T-cell (primary cell): ENCODE measurements at regions not wholly inside any gene's neighbourhood (a gene's known extent, or its start where the extent isn't known, plus 50 kb on each side); places are given as distances from the start of the nearest gene placed in this dataset.

Source experiments
- ATAC-seq, 4 experiments: fragments of 200-7000 bp in 3 of 4; fragments of 150-1000 bp in 1 of 4; cut with Tn5 transposase; replicated peaks in 1 of 4; 1 replicate in 3 of 4; 2 replicates in 1 of 4; pipeline ENCODE4 v1.10.0; 2021; ENCODE audit warnings: moderate library complexity in 3 of 4, mild to moderate bottlenecking in 2 of 4, moderate number of reproducible peaks in 1 of 4
- CTCF ChIA-PET, 2 donors: fragments of 300-600 bp; sonication (Branson Sonifier 250); formaldehyde crosslinking; loops; one replicate each; lab custom pipeline; 2022; ENCODE audit warnings: antibody characterized with exemption in 2 of 2; lab: Charles Lee
- POLR2A ChIA-PET, 2 donors: fragments of 300-600 bp; sonication (Branson Sonifier 250); formaldehyde crosslinking; loops; one replicate each; lab custom pipeline; 2022; ENCODE audit warnings: antibody characterized with exemption in 2 of 2; lab: Charles Lee
- DNase-seq, 35 experiments: peaks; one replicate each; pipeline versions ENCODE4 v3.0.0 to v3.0.0-alpha.2; 2013 to 2023
- H3K27ac ChIP-seq: one replicate; pipeline ENCODE4 v1.5.1; 2013; ENCODE audit warnings: low read length
- H3K27me3 ChIP-seq, 2 experiments: replicated peaks in 1 of 2; 1 replicate in 1 of 2; 2 replicates in 1 of 2; pipeline versions ENCODE4 v1.6.1 to v1.7.0; 2013; ENCODE audit warnings: low read length in 1 of 2, mixed read lengths in 1 of 2; ENCODE audit not compliant: control insufficient read depth in 2 of 2, insufficient read depth in 2 of 2; ENCODE audit errors: extremely low read depth in 1 of 2
- H3K36me3 ChIP-seq, 2 donors: 1 replicate in 1 of 2; 2 replicates in 1 of 2; pipeline versions ENCODE4 v1.6.1 to v1.7.0; 2013; ENCODE audit warnings: low read length in 1 of 2; ENCODE audit not compliant: control insufficient read depth in 2 of 2, insufficient read depth in 1 of 2; ENCODE audit errors: extremely low read depth in 1 of 2
- H3K4me1 ChIP-seq, 2 experiments: 1 replicate in 1 of 2; 2 replicates in 1 of 2; pipeline versions ENCODE4 v1.6.1 to v1.7.0; 2013; ENCODE audit warnings: low read length in 2 of 2, mixed read lengths in 1 of 2; ENCODE audit not compliant: insufficient read depth in 2 of 2, control insufficient read depth in 1 of 2; ENCODE audit errors: extremely low read depth in 1 of 2
- H3K4me3 ChIP-seq, 2 donors: 1 replicate in 1 of 2; 2 replicates in 1 of 2; pipeline versions ENCODE4 v1.5.1 to v1.7.0; 2013; ENCODE audit warnings: mild to moderate bottlenecking in 2 of 2, low read length in 1 of 2, moderate library complexity in 1 of 2; ENCODE audit not compliant: control insufficient read depth in 1 of 2; ENCODE audit errors: extremely low read depth in 1 of 2
- H3K9me3 ChIP-seq: 2 replicates; pipeline ENCODE4 v1.7.0; 2013
- H3K27ac Mint-ChIP-seq, 2 donors: one replicate each; pipeline ENCODE4 v1.8.0; 2020 to 2021; ENCODE audit warnings: mild to moderate bottlenecking in 2 of 2, mixed read lengths in 2 of 2
- H3K27me3 Mint-ChIP-seq, 2 donors: one replicate each; pipeline ENCODE4 v1.8.0; 2021 to 2022; ENCODE audit warnings: mixed read lengths in 2 of 2
- H3K36me3 Mint-ChIP-seq: one replicate; pipeline ENCODE4 v1.8.0; 2021; ENCODE audit warnings: mixed read lengths
- H3K4me1 Mint-ChIP-seq, 3 donors: one replicate each; pipeline ENCODE4 v1.8.0; 2020 to 2022; ENCODE audit warnings: mixed read lengths in 3 of 3, mild to moderate bottlenecking in 1 of 3
- H3K4me3 Mint-ChIP-seq, 3 donors: one replicate each; pipeline ENCODE4 v1.8.0; 2020 to 2022; ENCODE audit warnings: mild to moderate bottlenecking in 3 of 3, mixed read lengths in 3 of 3, moderate library complexity in 3 of 3
- H3K9me3 Mint-ChIP-seq, 3 donors: one replicate each; pipeline ENCODE4 v1.8.0; 2020 to 2022; ENCODE audit warnings: mixed read lengths in 3 of 3
- whole genome bisulfite sequencing: methylation state at CpG from one replicate; pipeline ENCODE4 v1.1.5; 2013; ENCODE audit warnings: missing lambda C conversion rate; ENCODE audit not compliant: insufficient coverage; 5-methylcytosine and 5-hydroxymethylcytosine counted together

DNA sequence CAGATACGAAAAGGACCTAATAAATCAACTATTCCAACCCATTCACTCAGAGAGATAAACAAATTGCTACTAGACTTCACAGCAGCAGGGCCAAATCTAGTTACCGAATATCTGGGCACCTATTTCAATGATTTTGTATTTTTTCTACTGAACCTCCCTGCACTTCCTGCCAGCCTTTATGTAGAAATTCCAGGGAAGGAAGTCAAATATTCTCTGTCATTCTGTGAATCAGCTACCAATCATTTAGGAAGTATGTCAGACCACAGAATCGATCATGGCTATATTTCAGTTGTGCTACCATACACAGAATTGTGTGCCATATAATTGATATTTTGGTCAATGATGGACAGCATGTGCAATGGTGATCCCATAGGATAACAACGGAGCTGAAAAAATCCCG lies 109.6 kb upstream of the SPOPL start:
- WGBS: 83% methylated on average over 1 of the region's 5 CpGs
- Histone ChIP-seq H3K4me1 (no peaks in the 10 kb centered on the region), H3K27ac (no peak overlapping the region), H3K9me3 (no peaks in the 10 kb centered on the region), H3K27me3 (no peaks in the 10 kb centered on the region), H3K4me3 (no peak overlapping the region), H3K36me3 (no peaks in the 10 kb centered on the region)
- Mint-ChIP-seq H3K9me3 (peaks cover 0 to under 1% (median under 1%) of the 10 kb centered on the region in 3 donors), H3K27ac (no peak overlapping the region), H3K4me3 (no peak overlapping the region), H3K27me3 (no peaks in the 10 kb centered on the region), H3K4me1 (no peaks in the 10 kb centered on the region), H3K36me3 (no peaks in the 10 kb centered on the region)
- CTCF ChIA-PET: no interaction called here
- DNase-seq (no peak), ATAC-seq (no peak)
- POLR2A ChIA-PET: no interaction called here

GRCh38 chr2:138395565-138396306 lies 105.8 kb upstream of the SPOPL start:
- Mint-ChIP-seq H3K9me3 (peaks cover 11 to 13% (median 11%) of the 10 kb centered on the region in 3 donors), H3K36me3 (no peaks in the 10 kb centered on the region), H3K27me3 (no peaks in the 10 kb centered on the region), H3K4me1 (no peaks in the 10 kb centered on the region), H3K27ac (no peak overlapping the region), H3K4me3 (no peak overlapping the region)
- H3K36me3 ChIP-seq: no peaks in the 10 kb centered on the region
- ATAC-seq (no peak), DNase-seq (no peak)
- no peak overlapping the region for H3K27ac ChIP-seq
- H3K4me1 ChIP-seq: no peaks in the 10 kb centered on the region
- POLR2A ChIA-PET: no interaction called here
- CTCF ChIA-PET: no interaction called here
- no peaks in the 10 kb centered on the region for H3K9me3 ChIP-seq
- no peak overlapping the region for H3K4me3 ChIP-seq
- 93% methylated on average over 2 of the region's 2 CpGs for WGBS
- no peaks in the 10 kb centered on the region for H3K27me3 ChIP-seq

- DNase-seq (no peak), ATAC-seq (no peak)
- Histone ChIP-seq H3K27ac (no peak overlapping the region), H3K9me3 (no peaks in the 10 kb centered on the region), H3K27me3 (no peaks in the 10 kb centered on the region), H3K36me3 (no peaks in the 10 kb centered on the region), H3K4me3 (no peak overlapping the region), H3K4me1 (no peaks in the 10 kb centered on the region)
- no peak overlapping the region for H3K27ac Mint-ChIP-seq
- H3K4me3 Mint-ChIP-seq: no peak overlapping the region
- H3K27me3 Mint-ChIP-seq: no peaks in the 10 kb centered on the region
- no peaks in the 10 kb centered on the region for H3K36me3 Mint-ChIP-seq
- ChIA-PET CTCF (no interaction called here), POLR2A (no interaction called here)
- peaks cover 17 to 21% (median 20%) of the 10 kb centered on the region in 3 donors for H3K9me3 Mint-ChIP-seq
- WGBS: 90% methylated on average over 2 of the region's 3 CpGs
- H3K4me1 Mint-ChIP-seq: no peaks in the 10 kb centered on the region
These were observed 104.7 kb upstream of the SPOPL start for GRCh38 chr2:138396843-138397242.

- ATAC-seq (no peak), DNase-seq (no peak)
- no peaks in the 10 kb centered on the region for H3K27me3 Mint-ChIP-seq
- Histone ChIP-seq H3K4me3 (no peak overlapping the region), H3K36me3 (no peaks in the 10 kb centered on the region), H3K9me3 (no peaks in the 10 kb centered on the region), H3K4me1 (no peaks in the 10 kb centered on the region), H3K27ac (no peak overlapping the region), H3K27me3 (no peaks in the 10 kb centered on the region)
- H3K36me3 Mint-ChIP-seq: no peaks in the 10 kb centered on the region
- no peaks in the 10 kb centered on the region for H3K4me1 Mint-ChIP-seq
- H3K9me3 Mint-ChIP-seq: peaks cover 11 to 13% (median 13%) of the 10 kb centered on the region in 3 donors
- no peak overlapping the region for H3K4me3 Mint-ChIP-seq
- ChIA-PET POLR2A (no interaction called here), CTCF (no interaction called here)
- H3K27ac Mint-ChIP-seq: no peak overlapping the region
- 84% methylated on average over 4 of the region's 5 CpGs for WGBS
These were observed 98.1 kb upstream of the SPOPL start for GRCh38 chr2:138403431-138403927.

DNA sequence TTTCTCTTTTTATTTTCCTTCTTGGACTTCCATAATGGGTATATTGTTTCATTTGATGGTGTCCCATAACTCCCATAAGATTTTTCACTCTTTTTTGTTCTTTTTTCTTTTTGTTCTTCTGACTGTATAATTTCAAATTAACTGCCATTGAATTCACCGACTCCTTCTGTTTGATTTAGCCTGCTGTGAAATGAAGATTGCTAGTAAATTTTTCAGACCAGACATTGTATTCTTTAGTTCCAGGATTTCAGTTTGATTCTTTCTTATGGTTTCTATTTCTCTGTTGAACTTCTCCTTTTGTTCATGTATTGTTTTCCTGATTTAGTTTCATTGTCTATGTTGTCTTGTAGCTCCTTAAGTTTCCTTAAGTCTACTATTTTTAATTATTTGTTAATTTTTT lies 87.6 kb upstream of the SPOPL start:
- peaks cover 10% of the 10 kb centered on the region for H3K36me3 Mint-ChIP-seq
- H3K4me1 Mint-ChIP-seq: no peaks in the 10 kb centered on the region
- no CpG with 5 or more reads among the region's 1 CpG for WGBS
- H3K27ac Mint-ChIP-seq: no peak overlapping the region
- H3K27me3 ChIP-seq: no peaks in the 10 kb centered on the region
- H3K4me1 ChIP-seq: no peaks in the 10 kb centered on the region
- no peak for DNase-seq
- H3K4me3 ChIP-seq: no peak overlapping the region
- POLR2A ChIA-PET: no interaction called here
- no peak overlapping the region for H3K4me3 Mint-ChIP-seq
- H3K36me3 ChIP-seq: no peaks in the 10 kb centered on the region
- no peak for ATAC-seq
- no peak overlapping the region for H3K27ac ChIP-seq
- peaks cover 2% of the 10 kb centered on the region for H3K9me3 ChIP-seq
- peaks cover 7 to 35% (median 33%) of the 10 kb centered on the region in 3 donors for H3K9me3 Mint-ChIP-seq
- peaks cover 4 to 5% of the 10 kb centered on the region in 2 donors for H3K27me3 Mint-ChIP-seq
- CTCF ChIA-PET: no interaction called here

DNA sequence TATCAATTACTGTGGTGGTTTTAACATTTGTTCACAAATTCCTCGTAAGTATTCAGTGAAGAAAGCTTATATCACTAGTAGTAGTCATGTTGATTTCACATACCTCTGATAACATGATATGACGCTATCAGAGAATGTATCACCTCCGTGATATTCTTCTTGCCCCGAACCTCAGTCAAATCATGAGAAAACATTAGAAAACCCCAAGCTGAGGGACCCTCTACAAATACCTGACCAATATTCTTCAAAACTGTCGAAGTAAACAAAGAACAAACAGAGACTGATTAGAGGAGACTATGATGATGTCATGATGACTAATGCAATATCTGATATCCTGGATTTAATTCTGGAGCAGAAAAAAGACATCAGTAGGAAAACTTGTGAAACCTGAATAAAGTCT lies 85.6 kb upstream of the SPOPL start:
- Mint-ChIP-seq H3K9me3 (peaks cover 7 to 29% (median 25%) of the 10 kb centered on the region in 3 donors), H3K36me3 (peaks cover 10% of the 10 kb centered on the region), H3K4me1 (no peaks in the 10 kb centered on the region), H3K27me3 (peaks cover 2 to 7% of the 10 kb centered on the region in 2 donors), H3K27ac (no peak overlapping the region), H3K4me3 (no peak overlapping the region)
- DNase-seq (no peak), ATAC-seq (no peak)
- ChIA-PET CTCF (interaction anchor here in 1 of 2 donors (0.6 kb wide), 1 partner anchor 312 kb away, joined by 3 read pairs; no protein-coding TSS in a partner anchor), POLR2A (no interaction called here)
- no peaks in the 10 kb centered on the region for H3K36me3 ChIP-seq
- no peaks in the 10 kb centered on the region for H3K9me3 ChIP-seq
- no CpG with 5 or more reads among the region's 5 CpGs for WGBS
- H3K4me3 ChIP-seq: no peak overlapping the region
- no peaks in the 10 kb centered on the region for H3K27me3 ChIP-seq
- H3K27ac ChIP-seq: no peak overlapping the region
- no peaks in the 10 kb centered on the region for H3K4me1 ChIP-seq
